K562 (cell line): ENCODE measurements at regions not wholly inside any gene's neighbourhood (a gene's known extent, or its start where the extent isn't known, plus 50 kb on each side); places are given as distances from the start of the nearest gene placed in this dataset.

Experiments
- ATAC-seq: fragments of 200-7000 bp; cut with Tn5 transposase; 3 replicates; pipeline ENCODE4 v1.9.1; 2020; ENCODE audit warnings: moderate library complexity
- BruUV-seq: library from RNA; stranded (reverse); fragments of 400-500 nt; replicated peaks from 2 replicates; lab custom pipeline; 2021; lab: Mats Ljungman, UMichigan
- CTCF ChIA-PET: fragments of 300-600 bp; formaldehyde crosslinking; extraction: SDS; loops from one replicate; lab custom pipeline; 2021; ENCODE audit warnings: low intra/inter-chr PET ratio; lab: Yijun Ruan, JAX
- POLR2A ChIA-PET: fragments of 300-600, 350-650 bp; sonication (Branson Sonifier 250); formaldehyde crosslinking; extraction: SDS; loops from one replicate; lab custom pipeline; 2021; ENCODE audit warnings: antibody characterized with exemption, inconsistent platforms; lab: Yijun Ruan, JAX
- DNase-seq, 4 experiments: peaks; one replicate each; pipeline versions ENCODE4 v3.0.0 to v3.0.0-alpha.2; 2011 to 2018; ENCODE audit warnings: low spot score in 3 of 4, mixed read lengths in 3 of 4; ENCODE audit errors: extremely low read depth in 1 of 4
- FAIRE-seq: peaks from 2 replicates; lab custom pipeline; 2011; peaks lifted over from hg19 to GRCh38; lab: Jason Lieb, UNC
- H2AFZ ChIP-seq: 2 replicates; pipeline ENCODE4 v1.6.0; 2011; ENCODE audit warnings: low read depth, low read length, control low read depth, inconsistent platforms
- H3K27ac ChIP-seq: fragments of 200-600 bp; 3 replicates; pipeline ENCODE4 v1.8.0; 2011; ENCODE audit warnings: low read depth, mild to moderate bottlenecking, control low read depth, inconsistent platforms, low read length, moderate library complexity, mixed read lengths; ENCODE audit errors: extremely low read depth
- H3K27me3 ChIP-seq, 2 experiments: fragments of 300-600 bp in 1 of 2; 2 replicates in 1 of 2; 3 replicates in 1 of 2; pipeline versions ENCODE4 v1.6.0 to v1.8.0; 2011; ENCODE audit warnings: inconsistent platforms in 2 of 2, low read length in 2 of 2, mild to moderate bottlenecking in 1 of 2, mixed read lengths in 1 of 2, moderate library complexity in 1 of 2; ENCODE audit not compliant: control insufficient read depth in 2 of 2, insufficient read depth in 2 of 2
- H3K36me3 ChIP-seq: fragments of 300-600 bp; 3 replicates; pipeline ENCODE4 v1.8.0; 2011; ENCODE audit warnings: mild to moderate bottlenecking, low read length, inconsistent platforms; ENCODE audit not compliant: control insufficient read depth, insufficient read depth
- H3K4me1 ChIP-seq, 2 experiments: fragments of 200-600 bp in 1 of 2; replicated peaks in 1 of 2; 2 replicates in 1 of 2; 3 replicates in 1 of 2; pipeline versions ENCODE4 v1.5.1 to v1.8.0; 2011; ENCODE audit warnings: inconsistent platforms in 2 of 2, low read length in 2 of 2, mild to moderate bottlenecking in 1 of 2, mixed read lengths in 1 of 2, moderate library complexity in 1 of 2; ENCODE audit not compliant: control insufficient read depth in 2 of 2, insufficient read depth in 2 of 2
- H3K4me2 ChIP-seq: 2 replicates; pipeline ENCODE4 v1.6.1; 2011; ENCODE audit warnings: low read length, control low read depth, inconsistent platforms, mixed read lengths; ENCODE audit not compliant: insufficient read depth
- H3K4me3 ChIP-seq: fragments of 200-600 bp; sonication (generic), shearing (Covaris generic); 2 replicates; pipeline ENCODE4 v1.5.1; 2016; ENCODE audit warnings: control low read depth, inconsistent platforms
- H3K79me2 ChIP-seq: fragments of 200-600 bp; 3 replicates; pipeline ENCODE4 v1.8.0; 2011; ENCODE audit warnings: low read length, inconsistent platforms; ENCODE audit not compliant: control insufficient read depth, insufficient read depth
- H3K9ac ChIP-seq, 2 experiments: 2 replicates each; pipeline versions ENCODE4 v1.6.0 to v1.6.1; 2011; ENCODE audit warnings: low read depth in 2 of 2, low read length in 2 of 2, control low read depth in 1 of 2, inconsistent platforms in 1 of 2, mild to moderate bottlenecking in 1 of 2, mixed read lengths in 1 of 2; ENCODE audit not compliant: insufficient read depth in 1 of 2
- H3K9me1 ChIP-seq: one replicate; pipeline ENCODE4 v1.6.0; 2011; ENCODE audit warnings: inconsistent platforms, mild to moderate bottlenecking, low read length, moderate library complexity; ENCODE audit not compliant: control insufficient read depth, insufficient read depth
- H3K9me3 ChIP-seq: replicated peaks from 2 replicates; pipeline ENCODE4 v1.5.1; 2011; ENCODE audit warnings: low read depth, low read length, inconsistent platforms; ENCODE audit not compliant: control insufficient read depth, insufficient read depth
- H4K20me1 ChIP-seq: replicated peaks from 2 replicates; pipeline ENCODE4 v1.6.1; 2011; ENCODE audit warnings: low read length, inconsistent platforms, mixed read lengths; ENCODE audit not compliant: control insufficient read depth, insufficient read depth
- MAFF ChIP-seq: IDR thresholded peaks from 2 replicates; pipeline ENCODE4 v1.6.1; 2012; ENCODE audit warnings: low read length, improper control_type of control experiment
- MAFG ChIP-seq: fragments of 450-650 bp; conservative IDR thresholded peaks from 2 replicates; pipeline ENCODE4 v1.6.1; 2016; ENCODE audit warnings: missing genetic modification characterization, missing compliant biosample characterization
- MEF2D ChIP-seq: conservative IDR thresholded peaks from 2 replicates; pipeline ENCODE4 v1.6.1; 2016; ENCODE audit warnings: low read depth, missing genetic modification characterization, missing compliant biosample characterization
- PHF20 ChIP-seq: fragments of 450-650 bp; IDR thresholded peaks from 2 replicates; pipeline ENCODE4 v1.6.1; 2018; ENCODE audit not compliant: partially characterized antibody
- POLR2AphosphoS5 ChIP-seq: IDR thresholded peaks from 2 replicates; pipeline ENCODE4 v1.6.1; 2011; ENCODE audit warnings: mild to moderate bottlenecking, low read depth, low read length, moderate library complexity; ENCODE audit not compliant: control insufficient read depth, insufficient read depth
- RBBP5 ChIP-seq: fragments of 200-600 bp; sonication (generic); IDR thresholded peaks from 2 replicates; pipeline ENCODE4 v1.6.1; 2012; ENCODE audit warnings: borderline replicate concordance, mild to moderate bottlenecking, low read length, control low read depth, inconsistent platforms; ENCODE audit not compliant: insufficient read depth, poor library complexity, severe bottlenecking
- ZKSCAN8 ChIP-seq: fragments of 200-800 bp; sonication (Bioruptor generic); IDR thresholded peaks from 2 replicates; pipeline ENCODE4 v1.6.1; 2016; ENCODE audit warnings: missing genetic modification characterization, missing compliant biosample characterization
- ZNF696 ChIP-seq: fragments of 250-450 bp; sonication (Bioruptor Pico); conservative IDR thresholded peaks from 2 replicates; pipeline ENCODE4 v1.4.0; 2020; ENCODE audit warnings: mild to moderate bottlenecking, moderate library complexity
- ZNF766 ChIP-seq: fragments of 200-800 bp; sonication (Bioruptor generic); conservative IDR thresholded peaks from 2 replicates; pipeline ENCODE4 v1.6.1; 2016; ENCODE audit warnings: missing genetic modification characterization, missing compliant biosample characterization
- WGBS: fragments of 100-300 bp; shearing (Covaris generic); methylation state at CpG from one replicate; pipeline ENCODE4 v1.1.6; 2016; ENCODE audit warnings: low coverage, mixed read lengths; ENCODE audit not compliant: insufficient coverage; ENCODE audit errors: missing lambda C conversion rate; 5-methylcytosine and 5-hydroxymethylcytosine counted together
- in situ Hi-C: fragments of 300-500 bp; cut with MboI; formaldehyde crosslinking; loops from 4 replicates; pipeline ENCODE4 v1.15.0; 2018; ENCODE audit warnings: inconsistent platforms, mixed read lengths
- intact Hi-C: fragments of 100-400 bp; cut with micrococcal nuclease; formaldehyde crosslinking; loops from 2 replicates; pipeline ENCODE4 v1.14.2; 2022
- TF ChIP-seq, protein P1 (sequence below), 2 experiments: fragments of 450-650 bp; formaldehyde crosslinking in 1 of 2; IDR thresholded peaks; 2 replicates each; pipeline versions ENCODE4 v1.4.0 to v1.6.1; 2014 to 2020; ENCODE audit warnings: mild to moderate bottlenecking in 2 of 2, borderline replicate concordance in 1 of 2, low read depth in 1 of 2
- TF ChIP-seq, protein P2 (sequence below): fragments of 450-650 bp; formaldehyde crosslinking; IDR thresholded peaks from 2 replicates; pipeline ENCODE4 v1.4.0; 2020; ENCODE audit warnings: mild to moderate bottlenecking

DNA sequence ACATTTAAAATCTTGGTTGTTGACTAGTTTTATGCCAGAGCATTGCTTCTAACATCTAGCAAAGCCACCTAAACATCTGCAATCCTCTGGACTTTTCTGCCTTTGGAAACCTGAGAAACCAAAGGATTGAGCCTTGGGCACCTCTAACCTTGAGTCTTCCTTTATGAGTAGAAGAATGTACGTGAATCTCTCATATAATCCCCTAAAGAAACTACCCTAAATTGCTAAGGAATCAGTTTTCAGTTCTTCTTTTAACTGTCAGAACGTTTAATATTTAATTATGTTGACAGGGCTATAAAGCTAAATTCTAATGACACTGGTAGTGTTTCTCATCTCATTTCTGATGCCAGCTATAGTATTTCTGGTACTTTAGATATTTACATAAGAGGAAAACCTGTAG lies 997.3 kb downstream of the AMY1C start:
- H4K20me1 ChIP-seq, result no peaks in the 10 kb centered on the region
- H3K4me2 ChIP-seq, result no peak overlapping the region
- intact Hi-C loops, result no loop called here
- DNase-seq (no peak), ATAC-seq (no peak)
- in situ Hi-C loops, result no loop called here
- POLR2A ChIA-PET, result no interaction called here
- no peaks in the 10 kb centered on the region for H3K4me1 ChIP-seq
- TF ChIP-seq ZNF696 (CRISPR knock-in tag), result no peak
- TF ChIP-seq MAFG, result no peak
- TF ChIP-seq, protein P1, sequence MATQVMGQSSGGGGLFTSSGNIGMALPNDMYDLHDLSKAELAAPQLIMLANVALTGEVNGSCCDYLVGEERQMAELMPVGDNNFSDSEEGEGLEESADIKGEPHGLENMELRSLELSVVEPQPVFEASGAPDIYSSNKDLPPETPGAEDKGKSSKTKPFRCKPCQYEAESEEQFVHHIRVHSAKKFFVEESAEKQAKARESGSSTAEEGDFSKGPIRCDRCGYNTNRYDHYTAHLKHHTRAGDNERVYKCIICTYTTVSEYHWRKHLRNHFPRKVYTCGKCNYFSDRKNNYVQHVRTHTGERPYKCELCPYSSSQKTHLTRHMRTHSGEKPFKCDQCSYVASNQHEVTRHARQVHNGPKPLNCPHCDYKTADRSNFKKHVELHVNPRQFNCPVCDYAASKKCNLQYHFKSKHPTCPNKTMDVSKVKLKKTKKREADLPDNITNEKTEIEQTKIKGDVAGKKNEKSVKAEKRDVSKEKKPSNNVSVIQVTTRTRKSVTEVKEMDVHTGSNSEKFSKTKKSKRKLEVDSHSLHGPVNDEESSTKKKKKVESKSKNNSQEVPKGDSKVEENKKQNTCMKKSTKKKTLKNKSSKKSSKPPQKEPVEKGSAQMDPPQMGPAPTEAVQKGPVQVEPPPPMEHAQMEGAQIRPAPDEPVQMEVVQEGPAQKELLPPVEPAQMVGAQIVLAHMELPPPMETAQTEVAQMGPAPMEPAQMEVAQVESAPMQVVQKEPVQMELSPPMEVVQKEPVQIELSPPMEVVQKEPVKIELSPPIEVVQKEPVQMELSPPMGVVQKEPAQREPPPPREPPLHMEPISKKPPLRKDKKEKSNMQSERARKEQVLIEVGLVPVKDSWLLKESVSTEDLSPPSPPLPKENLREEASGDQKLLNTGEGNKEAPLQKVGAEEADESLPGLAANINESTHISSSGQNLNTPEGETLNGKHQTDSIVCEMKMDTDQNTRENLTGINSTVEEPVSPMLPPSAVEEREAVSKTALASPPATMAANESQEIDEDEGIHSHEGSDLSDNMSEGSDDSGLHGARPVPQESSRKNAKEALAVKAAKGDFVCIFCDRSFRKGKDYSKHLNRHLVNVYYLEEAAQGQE (IDR thresholded peaks at IDR 0.05; ENCODE audit: borderline replicate concordance), result no peak
- TF ChIP-seq, protein P1 (CRISPR knock-in tag; IDR thresholded peaks at IDR 0.05; ENCODE audit: low read depth), result no peak
- TF ChIP-seq MAFF, result no peak
- no peak for TF ChIP-seq PHF20
- no peak for TF ChIP-seq POLR2AphosphoS5
- no peak for TF ChIP-seq MEF2D (tag)
- TF ChIP-seq, protein P2, sequence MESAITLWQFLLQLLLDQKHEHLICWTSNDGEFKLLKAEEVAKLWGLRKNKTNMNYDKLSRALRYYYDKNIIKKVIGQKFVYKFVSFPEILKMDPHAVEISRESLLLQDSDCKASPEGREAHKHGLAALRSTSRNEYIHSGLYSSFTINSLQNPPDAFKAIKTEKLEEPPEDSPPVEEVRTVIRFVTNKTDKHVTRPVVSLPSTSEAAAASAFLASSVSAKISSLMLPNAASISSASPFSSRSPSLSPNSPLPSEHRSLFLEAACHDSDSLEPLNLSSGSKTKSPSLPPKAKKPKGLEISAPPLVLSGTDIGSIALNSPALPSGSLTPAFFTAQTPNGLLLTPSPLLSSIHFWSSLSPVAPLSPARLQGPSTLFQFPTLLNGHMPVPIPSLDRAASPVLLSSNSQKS (CRISPR knock-in tag), result no peak
- TF ChIP-seq RBBP5, result no peak
- no peak for TF ChIP-seq ZNF766
- no peak for TF ChIP-seq ZKSCAN8 (CRISPR knock-in tag)
- TF ChIP-seq, all 486 proteins: peak for 0
- H3K4me3 ChIP-seq, result no peak overlapping the region
- H3K79me2 ChIP-seq, result no peaks in the 10 kb centered on the region
- no TSS peak for BruUV-seq
- FAIRE-seq, result no peak
- no peaks in the 10 kb centered on the region for H3K9me1 ChIP-seq
- no peak overlapping the region for H3K27ac ChIP-seq
- 0% methylated on average over 2 of the region's 2 CpGs for WGBS
- H3K9me3 ChIP-seq, result no peaks in the 10 kb centered on the region
- CTCF ChIA-PET, result no interaction called here
- no peak overlapping the region for H2AFZ ChIP-seq
- H3K36me3 ChIP-seq, result no peaks in the 10 kb centered on the region
- no peak overlapping the region for H3K9ac ChIP-seq
- H3K27me3 ChIP-seq, result no peaks in the 10 kb centered on the region
